Esophagus squamous epithelium (tissue), 4 donors: ENCODE measurements at regions not wholly inside any gene's neighbourhood (a gene's known extent, or its start where the extent isn't known, plus 50 kb on each side); places are given as distances from the start of the nearest gene placed in this dataset.

Experiments
- CTCF ChIP-seq, 6 experiments: fragments of 450-650 bp in 4 of 6; fragments of 200-600 bp in 2 of 6; sonication (generic) in 2 of 6; IDR thresholded peaks; one replicate each; pipeline ENCODE4 v1.5.1; 2016 to 2019; ENCODE audit warnings: antibody characterized with exemption in 6 of 6, mild to moderate bottlenecking in 4 of 6, moderate library complexity in 4 of 6
- POLR2A ChIP-seq, 4 donors: fragments of 450-650 bp; IDR thresholded peaks; one replicate each; pipeline ENCODE4 v1.6.1; 2017; ENCODE audit warnings: antibody characterized with exemption in 4 of 4, mild to moderate bottlenecking in 4 of 4, moderate library complexity in 3 of 4

GRCh38 chr5:28575368-28575767, 1537.0 kb upstream of the CDH9 start:
- TF ChIP-seq CTCF (IDR thresholded peaks at IDR 0.05) (no peak), POLR2A (IDR thresholded peaks at IDR 0.05) (no peak)
